HepG2 (cell line): ENCODE measurements at regions not wholly inside any gene's neighbourhood (a gene's known extent, or its start where the extent isn't known, plus 50 kb on each side); places are given as distances from the start of the nearest gene placed in this dataset.

Experiments used
- CBFB ChIP-seq: sonication (generic); formaldehyde crosslinking; IDR thresholded peaks from 2 replicates; pipeline ENCODE4 v1.4.0; 2020; ENCODE audit warnings: missing genetic modification reagents
- FOXA1 ChIP-seq, 2 experiments: fragments of 450-650 bp in 1 of 2; sonication (generic) in 1 of 2; formaldehyde crosslinking in 1 of 2; IDR thresholded peaks; 2 replicates each; pipeline versions ENCODE4 v1.4.0 to v1.6.1; 2016 to 2020; ENCODE audit warnings: missing genetic modification reagents in 1 of 2
- FOXA3 ChIP-seq: IDR thresholded peaks from 2 replicates; pipeline ENCODE4 v1.6.1; 2016; ENCODE audit warnings: missing genetic modification reagents, missing compliant biosample characterization
- FOXK1 ChIP-seq: sonication (generic); formaldehyde crosslinking; IDR thresholded peaks from 2 replicates; pipeline ENCODE4 v1.4.0; 2020; ENCODE audit warnings: low read depth, missing genetic modification reagents, borderline replicate concordance
- FOXO1 ChIP-seq: sonication (generic); formaldehyde crosslinking; IDR thresholded peaks from 2 replicates; pipeline ENCODE4 v1.4.0; 2020; ENCODE audit warnings: missing genetic modification reagents
- HIC2 ChIP-seq: sonication (generic); formaldehyde crosslinking; IDR thresholded peaks from 2 replicates; pipeline ENCODE4 v1.9.0; 2022; ENCODE audit warnings: low read depth, missing genetic modification reagents
- HOXA9 ChIP-seq: sonication (generic); formaldehyde crosslinking; IDR thresholded peaks from 2 replicates; pipeline ENCODE4 v1.8.1; 2022; ENCODE audit warnings: missing genetic modification reagents, mild to moderate bottlenecking, moderate library complexity, borderline replicate concordance
- MEIS1 ChIP-seq: sonication (generic); formaldehyde crosslinking; IDR thresholded peaks from 2 replicates; pipeline ENCODE4 v1.9.0; 2021; ENCODE audit warnings: mild to moderate bottlenecking, missing genetic modification reagents, moderate library complexity, borderline replicate concordance
- NCOA2 ChIP-seq: sonication (generic); formaldehyde crosslinking; IDR thresholded peaks from 2 replicates; pipeline ENCODE4 v1.8.0; 2022; ENCODE audit warnings: inconsistent platforms
- NR2F1 ChIP-seq, 2 experiments: fragments of 450-650 bp in 1 of 2; formaldehyde crosslinking in 1 of 2; IDR thresholded peaks; 2 replicates each; pipeline versions ENCODE4 v1.5.0 to v1.6.1; 2016 to 2020; ENCODE audit warnings: mild to moderate bottlenecking in 1 of 2, missing compliant biosample characterization in 1 of 2, missing genetic modification reagents in 1 of 2, moderate library complexity in 1 of 2
- PHF20 ChIP-seq: sonication (generic); formaldehyde crosslinking; IDR thresholded peaks from 2 replicates; pipeline ENCODE4 v1.5.0; 2020; ENCODE audit warnings: mild to moderate bottlenecking, missing genetic modification reagents
- SIN3A ChIP-seq: IDR thresholded peaks from 2 replicates; pipeline ENCODE4 v1.6.1; 2011; ENCODE audit warnings: low read depth, mild to moderate bottlenecking, control low read depth, low read length, borderline replicate concordance
- SKI ChIP-seq: fragments of 450-650 bp; IDR thresholded peaks from one replicate; pipeline ENCODE4 v1.6.1; 2018; ENCODE audit warnings: mild to moderate bottlenecking; ENCODE audit not compliant: partially characterized antibody
- SOX13 ChIP-seq, 3 experiments: fragments of 450-650 bp in 1 of 3; sonication (generic) in 1 of 3; formaldehyde crosslinking in 1 of 3; IDR thresholded peaks in 2 of 3; conservative IDR thresholded peaks in 1 of 3; 2 replicates each; pipeline versions ENCODE4 v1.5.0 to v1.6.1; 2016 to 2020; ENCODE audit warnings: antibody characterized with exemption in 1 of 3, mild to moderate bottlenecking in 1 of 3, missing compliant biosample characterization in 1 of 3, missing genetic modification reagents in 1 of 3, moderate library complexity in 1 of 3
- SPEN ChIP-seq: sonication (generic); formaldehyde crosslinking; IDR thresholded peaks from 2 replicates; pipeline ENCODE4 v1.5.1; 2020; ENCODE audit warnings: low read depth, mild to moderate bottlenecking, missing genetic modification reagents
- TAF15 ChIP-seq: fragments of 200-400 bp; formaldehyde crosslinking; IDR thresholded peaks from one replicate; pipeline ENCODE4 v1.6.1; 2018; ENCODE audit warnings: mild to moderate bottlenecking, low read depth, low read length; ENCODE audit not compliant: poor library complexity, severe bottlenecking
- TERF1 ChIP-seq: sonication (generic); formaldehyde crosslinking; IDR thresholded peaks from 2 replicates; pipeline ENCODE4 v1.8.0; 2022; ENCODE audit warnings: mild to moderate bottlenecking, missing genetic modification reagents, moderate library complexity
- ZNF17 ChIP-seq: sonication (generic); formaldehyde crosslinking; IDR thresholded peaks from 2 replicates; pipeline ENCODE4 v1.5.0; 2020; ENCODE audit warnings: mild to moderate bottlenecking, missing genetic modification reagents
- ZNF205 ChIP-seq: IDR thresholded peaks from 2 replicates; pipeline ENCODE4 v1.6.1; 2018; ENCODE audit warnings: missing biosample characterization, missing genetic modification reagents
- ZNF614 ChIP-seq: IDR thresholded peaks from 2 replicates; pipeline ENCODE4 v1.6.1; 2018; ENCODE audit warnings: missing biosample characterization, missing genetic modification reagents, inconsistent platforms, borderline replicate concordance
- ZNF629 ChIP-seq: sonication (generic); formaldehyde crosslinking; conservative IDR thresholded peaks from 2 replicates; pipeline ENCODE4 v1.5.0; 2020; ENCODE audit warnings: missing genetic modification reagents
- TF ChIP-seq, protein P1 (sequence below): sonication (generic); formaldehyde crosslinking; IDR thresholded peaks from 2 replicates; pipeline ENCODE4 v1.5.1; 2020; ENCODE audit warnings: missing genetic modification reagents, mild to moderate bottlenecking, borderline replicate concordance
- TF ChIP-seq, protein P2 (sequence below): IDR thresholded peaks from 2 replicates; pipeline ENCODE4 v1.6.1; 2016; ENCODE audit warnings: missing compliant biosample characterization, missing genetic modification reagents, borderline replicate concordance

GRCh38 chr13:22789027-22789593, 391.7 kb upstream of the SGCG start (continued):
- TF ChIP-seq FOXA1 (IDR thresholded peaks at IDR 0.05): no peak
- peak; percentile 69 for TF ChIP-seq FOXA1 (CRISPR knock-in tag; IDR thresholded peaks at IDR 0.05)
- TF ChIP-seq TERF1 (CRISPR knock-in tag): no peak
- 0 out of 2 replicates have a peak, but pooled peaks have one; percentile 27 for TF ChIP-seq ZNF614
- TF ChIP-seq TAF15: no peak
- TF ChIP-seq MEIS1 (CRISPR knock-in tag): no peak
- 0 out of 2 replicates have a peak, but pooled peaks have one; percentile 18 for TF ChIP-seq FOXA3 (CRISPR knock-in tag)
- TF ChIP-seq HOXA9 (CRISPR knock-in tag): no peak
- no peak for TF ChIP-seq SKI
- TF ChIP-seq NCOA2 (CRISPR knock-in tag): peak; percentile 16; the same call in 1 of the 2 replicates
- no peak for TF ChIP-seq CBFB (CRISPR knock-in tag)
- TF ChIP-seq SPEN (CRISPR knock-in tag): no peak
- TF ChIP-seq, protein P1, sequence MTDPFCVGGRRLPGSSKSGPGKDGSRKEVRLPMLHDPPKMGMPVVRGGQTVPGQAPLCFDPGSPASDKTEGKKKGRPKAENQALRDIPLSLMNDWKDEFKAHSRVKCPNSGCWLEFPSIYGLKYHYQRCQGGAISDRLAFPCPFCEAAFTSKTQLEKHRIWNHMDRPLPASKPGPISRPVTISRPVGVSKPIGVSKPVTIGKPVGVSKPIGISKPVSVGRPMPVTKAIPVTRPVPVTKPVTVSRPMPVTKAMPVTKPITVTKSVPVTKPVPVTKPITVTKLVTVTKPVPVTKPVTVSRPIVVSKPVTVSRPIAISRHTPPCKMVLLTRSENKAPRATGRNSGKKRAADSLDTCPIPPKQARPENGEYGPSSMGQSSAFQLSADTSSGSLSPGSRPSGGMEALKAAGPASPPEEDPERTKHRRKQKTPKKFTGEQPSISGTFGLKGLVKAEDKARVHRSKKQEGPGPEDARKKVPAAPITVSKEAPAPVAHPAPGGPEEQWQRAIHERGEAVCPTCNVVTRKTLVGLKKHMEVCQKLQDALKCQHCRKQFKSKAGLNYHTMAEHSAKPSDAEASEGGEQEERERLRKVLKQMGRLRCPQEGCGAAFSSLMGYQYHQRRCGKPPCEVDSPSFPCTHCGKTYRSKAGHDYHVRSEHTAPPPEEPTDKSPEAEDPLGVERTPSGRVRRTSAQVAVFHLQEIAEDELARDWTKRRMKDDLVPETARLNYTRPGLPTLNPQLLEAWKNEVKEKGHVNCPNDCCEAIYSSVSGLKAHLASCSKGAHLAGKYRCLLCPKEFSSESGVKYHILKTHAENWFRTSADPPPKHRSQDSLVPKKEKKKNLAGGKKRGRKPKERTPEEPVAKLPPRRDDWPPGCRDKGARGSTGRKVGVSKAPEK (CRISPR knock-in tag): no peak
- TF ChIP-seq HIC2 (CRISPR knock-in tag): no peak
- no peak for TF ChIP-seq SOX13 (IDR thresholded peaks at IDR 0.05)
- TF ChIP-seq SOX13 (CRISPR knock-in tag; conservative IDR thresholded peaks at IDR 0.05 in 1 of 2, IDR thresholded peaks at IDR 0.05 in 1 of 2): peak in 1 of 2 experiments; percentile 51; a peak in 1 of 4 replicates
- no peak for TF ChIP-seq PHF20 (CRISPR knock-in tag)
- TF ChIP-seq NR2F1 (CRISPR knock-in tag; IDR thresholded peaks at IDR 0.05): no peak
- TF ChIP-seq, protein P2, sequence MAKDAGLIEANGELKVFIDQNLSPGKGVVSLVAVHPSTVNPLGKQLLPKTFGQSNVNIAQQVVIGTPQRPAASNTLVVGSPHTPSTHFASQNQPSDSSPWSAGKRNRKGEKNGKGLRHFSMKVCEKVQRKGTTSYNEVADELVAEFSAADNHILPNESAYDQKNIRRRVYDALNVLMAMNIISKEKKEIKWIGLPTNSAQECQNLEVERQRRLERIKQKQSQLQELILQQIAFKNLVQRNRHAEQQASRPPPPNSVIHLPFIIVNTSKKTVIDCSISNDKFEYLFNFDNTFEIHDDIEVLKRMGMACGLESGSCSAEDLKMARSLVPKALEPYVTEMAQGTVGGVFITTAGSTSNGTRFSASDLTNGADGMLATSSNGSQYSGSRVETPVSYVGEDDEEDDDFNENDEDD: no peak
- TF ChIP-seq ZNF629 (CRISPR knock-in tag): peak; percentile 75
- TF ChIP-seq SIN3A: no peak
- TF ChIP-seq FOXK1 (CRISPR knock-in tag): no peak
- 0 out of 2 replicates have a peak, but pooled peaks have one; percentile 19 for TF ChIP-seq FOXO1 (CRISPR knock-in tag)
- TF ChIP-seq ZNF17 (CRISPR knock-in tag): no peak
- no peak for TF ChIP-seq ZNF205 (CRISPR knock-in tag)
